Coronary artery (tissue), 2 donors: ENCODE measurements at regions not wholly inside any gene's neighbourhood (a gene's known extent, or its start where the extent isn't known, plus 50 kb on each side); places are given as distances from the start of the nearest gene placed in this dataset.

ENCODE experiments used
- DNase-seq: peaks from one replicate; pipeline ENCODE4 v3.0.0-alpha.2; 2017; ENCODE audit warnings: low spot score
- H3K27ac ChIP-seq, 2 donors: fragments of 200-600 bp; sonication (generic); one replicate each; pipeline ENCODE4 v1.5.1; 2016 to 2019
- H3K4me3 ChIP-seq: fragments of 200-600 bp; sonication (generic); 2 replicates; pipeline ENCODE4 v1.5.1; 2016; ENCODE audit warnings: mild to moderate bottlenecking, moderate library complexity
- CTCF ChIP-seq: fragments of 200-600 bp; sonication (generic); IDR thresholded peaks from one replicate; pipeline ENCODE4 v1.5.1; 2019; ENCODE audit warnings: antibody characterized with exemption

DNA sequence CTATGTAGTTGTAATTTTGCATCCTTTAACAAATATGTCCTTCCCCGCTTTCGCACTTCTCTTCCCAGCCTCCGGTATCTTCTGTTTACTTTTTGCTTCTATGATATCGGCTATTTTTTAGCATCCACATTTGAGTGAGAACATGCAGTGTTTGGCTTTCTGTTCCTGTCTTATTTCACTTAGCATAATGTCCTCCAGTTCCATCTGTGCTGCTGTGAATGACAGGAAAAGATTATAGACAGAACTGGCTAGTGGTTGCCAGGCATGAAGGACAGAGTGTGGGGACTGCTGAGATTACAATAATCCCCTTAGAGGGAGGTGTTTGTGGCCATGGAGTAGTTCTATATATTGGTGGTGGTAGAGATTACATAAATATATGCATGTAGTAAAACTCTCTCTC lies 588.6 kb downstream of the NLGN4X start:
- DNase-seq: no peak
- Histone ChIP-seq H3K4me3 (no peak overlapping the region), H3K27ac (no peak overlapping the region)
- no peak for TF ChIP-seq CTCF

DNA sequence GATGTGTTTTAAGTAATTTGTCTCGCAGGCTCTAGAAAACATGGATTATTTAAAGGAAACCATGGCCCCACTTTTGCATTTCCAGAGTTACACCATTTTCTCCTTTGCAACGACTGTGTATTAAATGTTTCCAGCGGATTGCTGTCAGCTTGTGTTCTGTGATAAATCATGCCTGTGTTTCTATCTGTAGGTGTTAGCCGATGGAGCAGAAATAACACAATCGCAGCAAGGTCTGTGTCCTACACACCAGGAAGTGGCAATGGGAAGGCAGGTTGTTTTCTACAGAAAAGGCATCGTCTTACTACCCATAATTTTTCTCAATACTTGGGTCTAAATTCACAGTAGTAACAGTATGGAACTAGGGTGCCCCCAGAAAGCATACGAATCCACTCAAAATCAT lies 590.1 kb downstream of the NLGN4X start:
- Histone ChIP-seq H3K4me3 (no peak overlapping the region), H3K27ac (no peak overlapping the region)
- TF ChIP-seq CTCF: no peak
- DNase-seq: no peak

GRCh38 chrX:5632887-5633286 lies 595.8 kb downstream of the NLGN4X start:
- H3K27ac ChIP-seq: no peak overlapping the region
- no peak overlapping the region for H3K4me3 ChIP-seq
- DNase-seq: no peak
- TF ChIP-seq CTCF: no peak

GRCh38 chrX:5632061-5632614 lies 596.5 kb downstream of the NLGN4X start:
- no peak overlapping the region for H3K27ac ChIP-seq
- TF ChIP-seq CTCF: no peak
- no peak for DNase-seq
- no peak overlapping the region for H3K4me3 ChIP-seq

DNA sequence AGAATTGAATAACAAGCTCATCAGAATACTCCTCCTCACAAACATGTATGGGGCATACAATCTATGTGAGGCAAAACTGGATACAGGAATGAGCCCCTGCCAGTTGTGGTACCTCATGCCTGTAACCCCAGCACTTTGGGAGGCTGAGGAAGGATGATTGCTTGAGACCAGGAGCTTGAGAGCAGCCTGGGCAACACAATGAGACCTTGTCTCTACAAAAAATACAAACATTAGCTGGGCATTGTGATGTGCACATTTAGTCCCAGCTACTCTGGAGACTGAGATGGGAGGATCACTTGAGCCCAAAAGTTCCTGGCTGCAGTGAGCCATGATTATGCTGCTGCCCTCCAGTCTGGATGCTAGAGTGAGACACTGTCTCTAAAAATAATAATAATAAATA lies 611.0 kb downstream of the NLGN4X start:
- Histone ChIP-seq H3K27ac (no peak overlapping the region), H3K4me3 (no peak overlapping the region)
- TF ChIP-seq CTCF: no peak
- DNase-seq: no peak

DNA sequence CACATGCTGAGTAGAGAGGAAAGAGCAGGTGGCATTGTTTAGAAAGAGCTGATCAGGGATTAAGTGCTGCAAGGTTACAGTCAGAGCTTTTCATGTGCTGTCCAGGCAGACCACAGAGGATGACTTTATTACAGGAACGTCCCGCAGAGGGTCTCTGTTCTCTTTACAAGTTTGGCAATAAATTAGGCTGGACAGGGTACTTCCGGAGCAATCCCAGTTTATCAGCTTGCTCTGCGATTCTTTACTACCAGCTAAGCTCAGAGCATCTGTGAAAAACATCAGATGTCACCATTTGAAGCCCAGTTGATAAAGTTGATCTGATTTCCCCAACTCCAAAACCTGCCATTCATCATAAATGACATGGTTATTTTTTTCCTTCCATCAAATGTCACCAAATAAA lies 633.1 kb downstream of the NLGN4X start:
- no peak for DNase-seq
- no peak overlapping the region for H3K27ac ChIP-seq
- H3K4me3 ChIP-seq: no peak overlapping the region
- no peak for TF ChIP-seq CTCF

GRCh38 chrX:5586726-5587125 lies 641.9 kb downstream of the NLGN4X start:
- no peak overlapping the region for H3K27ac ChIP-seq
- no peak for TF ChIP-seq CTCF
- H3K4me3 ChIP-seq: no peak overlapping the region
- DNase-seq: no peak
